Mammary epithelial cell (primary cell): ENCODE measurements at regions not wholly inside any gene's neighbourhood (a gene's known extent, or its start where the extent isn't known, plus 50 kb on each side); places are given as distances from the start of the nearest gene placed in this dataset.

Experiments
- CTCF ChIP-seq, 2 donors: IDR thresholded peaks in 1 of 2; conservative IDR thresholded peaks in 1 of 2; 2 replicates each; pipeline ENCODE4 v1.5.1; 2011 to 2012; ENCODE audit warnings: inconsistent platforms in 2 of 2, low read length in 2 of 2, mild to moderate bottlenecking in 2 of 2, control low read depth in 1 of 2, low read depth in 1 of 2; ENCODE audit not compliant: insufficient read depth in 1 of 2; ENCODE audit errors: extremely low read depth in 1 of 2
- EZH2 ChIP-seq: IDR thresholded peaks from 2 replicates; pipeline ENCODE4 v1.6.1; 2012; ENCODE audit warnings: low read length, inconsistent platforms, borderline replicate concordance

DNA sequence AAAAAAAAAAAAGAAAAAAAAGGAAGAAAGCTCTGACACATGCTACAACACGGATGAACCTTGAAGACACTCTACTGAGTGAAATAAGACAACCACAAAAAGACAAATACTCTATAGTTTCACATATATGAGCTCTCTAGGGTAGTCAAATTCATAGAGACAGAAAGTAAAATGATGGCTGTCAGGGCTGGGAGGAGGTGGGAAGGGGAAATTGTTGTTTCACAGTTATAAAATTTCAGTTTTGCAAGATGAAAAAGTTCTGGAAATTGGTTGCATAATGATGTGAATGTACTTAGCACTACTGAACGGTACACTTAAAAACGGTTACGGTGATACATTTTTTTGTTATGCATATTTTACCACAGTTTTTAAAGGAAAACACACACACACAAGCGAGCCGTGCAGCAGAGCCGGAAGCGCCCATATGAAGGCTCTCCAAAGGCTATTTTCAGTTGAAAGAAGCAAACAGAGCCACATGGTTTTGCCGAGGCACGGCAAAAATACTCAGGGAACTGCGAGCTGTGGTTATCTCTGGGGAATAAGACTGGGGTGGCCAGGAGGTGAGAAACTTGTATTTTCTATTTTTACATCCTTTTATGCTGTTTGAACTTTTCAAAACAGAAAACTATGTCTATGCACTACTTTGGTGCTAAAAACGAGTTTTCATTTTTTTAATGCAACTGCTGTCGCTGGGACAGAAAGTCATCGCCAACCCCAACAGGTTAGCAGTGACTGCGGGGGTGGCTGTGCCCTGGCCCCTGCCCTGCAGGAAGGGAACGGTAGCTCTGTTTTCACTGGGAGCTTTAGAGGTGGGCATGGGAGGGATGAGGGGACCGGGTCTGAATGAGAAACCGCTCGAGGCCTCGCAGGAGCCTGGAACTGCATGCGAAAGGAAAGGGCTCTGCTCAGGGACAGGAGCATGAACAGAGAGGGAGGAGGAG, 132.9 kb downstream of the OAT start:
- TF ChIP-seq EZH2 (no peak), CTCF (conservative IDR thresholded peaks at IDR 0.05 in 1 of 2, IDR thresholded peaks at IDR 0.05 in 1 of 2; ENCODE audit: extremely low read depth in 1 of 2, insufficient read depth in 1 of 2, low read depth in 1 of 2, low read length in 2 of 2) (no peak)
